ENCODE measurements at regions not wholly inside any gene's neighbourhood (a gene's known extent, or its start where the extent isn't known, plus 50 kb on each side); places are given as distances from the start of the nearest gene placed in this dataset.

GRCh38 chr10:121252756-121253155, 345.5 kb downstream of the FGFR2 start:
- TF ChIP-seq MAX (IDR thresholded peaks at IDR 0.05): no peak
- no peak for TF ChIP-seq ZNF274 (IDR thresholded peaks at IDR 0.05; ENCODE audit: low read depth, low read length)
- TF ChIP-seq POLR2A (IDR thresholded peaks at IDR 0.05; ENCODE audit: borderline replicate concordance, extremely low read depth, insufficient read depth, insufficient read length): no peak
- TF ChIP-seq ZFX (IDR thresholded peaks at IDR 0.05): no peak
- TF ChIP-seq, protein P1, sequence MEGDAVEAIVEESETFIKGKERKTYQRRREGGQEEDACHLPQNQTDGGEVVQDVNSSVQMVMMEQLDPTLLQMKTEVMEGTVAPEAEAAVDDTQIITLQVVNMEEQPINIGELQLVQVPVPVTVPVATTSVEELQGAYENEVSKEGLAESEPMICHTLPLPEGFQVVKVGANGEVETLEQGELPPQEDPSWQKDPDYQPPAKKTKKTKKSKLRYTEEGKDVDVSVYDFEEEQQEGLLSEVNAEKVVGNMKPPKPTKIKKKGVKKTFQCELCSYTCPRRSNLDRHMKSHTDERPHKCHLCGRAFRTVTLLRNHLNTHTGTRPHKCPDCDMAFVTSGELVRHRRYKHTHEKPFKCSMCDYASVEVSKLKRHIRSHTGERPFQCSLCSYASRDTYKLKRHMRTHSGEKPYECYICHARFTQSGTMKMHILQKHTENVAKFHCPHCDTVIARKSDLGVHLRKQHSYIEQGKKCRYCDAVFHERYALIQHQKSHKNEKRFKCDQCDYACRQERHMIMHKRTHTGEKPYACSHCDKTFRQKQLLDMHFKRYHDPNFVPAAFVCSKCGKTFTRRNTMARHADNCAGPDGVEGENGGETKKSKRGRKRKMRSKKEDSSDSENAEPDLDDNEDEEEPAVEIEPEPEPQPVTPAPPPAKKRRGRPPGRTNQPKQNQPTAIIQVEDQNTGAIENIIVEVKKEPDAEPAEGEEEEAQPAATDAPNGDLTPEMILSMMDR (IDR thresholded peaks at IDR 0.05 in 2 of 3, conservative IDR thresholded peaks at IDR 0.05 in 1 of 3; ENCODE audit: borderline replicate concordance in 1 of 3, insufficient read depth in 1 of 3, low read depth in 2 of 3, low read length in 2 of 3): no peak
- no peak for TF ChIP-seq POLR2AphosphoS5 (IDR thresholded peaks at IDR 0.05; ENCODE audit: low read depth, low read length)
- TF ChIP-seq, protein P2, sequence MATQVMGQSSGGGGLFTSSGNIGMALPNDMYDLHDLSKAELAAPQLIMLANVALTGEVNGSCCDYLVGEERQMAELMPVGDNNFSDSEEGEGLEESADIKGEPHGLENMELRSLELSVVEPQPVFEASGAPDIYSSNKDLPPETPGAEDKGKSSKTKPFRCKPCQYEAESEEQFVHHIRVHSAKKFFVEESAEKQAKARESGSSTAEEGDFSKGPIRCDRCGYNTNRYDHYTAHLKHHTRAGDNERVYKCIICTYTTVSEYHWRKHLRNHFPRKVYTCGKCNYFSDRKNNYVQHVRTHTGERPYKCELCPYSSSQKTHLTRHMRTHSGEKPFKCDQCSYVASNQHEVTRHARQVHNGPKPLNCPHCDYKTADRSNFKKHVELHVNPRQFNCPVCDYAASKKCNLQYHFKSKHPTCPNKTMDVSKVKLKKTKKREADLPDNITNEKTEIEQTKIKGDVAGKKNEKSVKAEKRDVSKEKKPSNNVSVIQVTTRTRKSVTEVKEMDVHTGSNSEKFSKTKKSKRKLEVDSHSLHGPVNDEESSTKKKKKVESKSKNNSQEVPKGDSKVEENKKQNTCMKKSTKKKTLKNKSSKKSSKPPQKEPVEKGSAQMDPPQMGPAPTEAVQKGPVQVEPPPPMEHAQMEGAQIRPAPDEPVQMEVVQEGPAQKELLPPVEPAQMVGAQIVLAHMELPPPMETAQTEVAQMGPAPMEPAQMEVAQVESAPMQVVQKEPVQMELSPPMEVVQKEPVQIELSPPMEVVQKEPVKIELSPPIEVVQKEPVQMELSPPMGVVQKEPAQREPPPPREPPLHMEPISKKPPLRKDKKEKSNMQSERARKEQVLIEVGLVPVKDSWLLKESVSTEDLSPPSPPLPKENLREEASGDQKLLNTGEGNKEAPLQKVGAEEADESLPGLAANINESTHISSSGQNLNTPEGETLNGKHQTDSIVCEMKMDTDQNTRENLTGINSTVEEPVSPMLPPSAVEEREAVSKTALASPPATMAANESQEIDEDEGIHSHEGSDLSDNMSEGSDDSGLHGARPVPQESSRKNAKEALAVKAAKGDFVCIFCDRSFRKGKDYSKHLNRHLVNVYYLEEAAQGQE (IDR thresholded peaks at IDR 0.05; ENCODE audit: low read depth): no peak
- no peak for TF ChIP-seq SRF (IDR thresholded peaks at IDR 0.05; ENCODE audit: low read depth)
- TF ChIP-seq RAD21 (IDR thresholded peaks at IDR 0.05; ENCODE audit: low read depth): no peak
- no peak for TF ChIP-seq CBX3 (IDR thresholded peaks at IDR 0.05; ENCODE audit: low read depth)
